ENCODE measurements at regions not wholly inside any gene's neighbourhood (a gene's known extent, or its start where the extent isn't known, plus 50 kb on each side); places are given as distances from the start of the nearest gene placed in this dataset.

GRCh38 chr2:38438883-38439612 is 62.0 kb upstream of the ATL2 start:
- TF ChIP-seq, protein P1, sequence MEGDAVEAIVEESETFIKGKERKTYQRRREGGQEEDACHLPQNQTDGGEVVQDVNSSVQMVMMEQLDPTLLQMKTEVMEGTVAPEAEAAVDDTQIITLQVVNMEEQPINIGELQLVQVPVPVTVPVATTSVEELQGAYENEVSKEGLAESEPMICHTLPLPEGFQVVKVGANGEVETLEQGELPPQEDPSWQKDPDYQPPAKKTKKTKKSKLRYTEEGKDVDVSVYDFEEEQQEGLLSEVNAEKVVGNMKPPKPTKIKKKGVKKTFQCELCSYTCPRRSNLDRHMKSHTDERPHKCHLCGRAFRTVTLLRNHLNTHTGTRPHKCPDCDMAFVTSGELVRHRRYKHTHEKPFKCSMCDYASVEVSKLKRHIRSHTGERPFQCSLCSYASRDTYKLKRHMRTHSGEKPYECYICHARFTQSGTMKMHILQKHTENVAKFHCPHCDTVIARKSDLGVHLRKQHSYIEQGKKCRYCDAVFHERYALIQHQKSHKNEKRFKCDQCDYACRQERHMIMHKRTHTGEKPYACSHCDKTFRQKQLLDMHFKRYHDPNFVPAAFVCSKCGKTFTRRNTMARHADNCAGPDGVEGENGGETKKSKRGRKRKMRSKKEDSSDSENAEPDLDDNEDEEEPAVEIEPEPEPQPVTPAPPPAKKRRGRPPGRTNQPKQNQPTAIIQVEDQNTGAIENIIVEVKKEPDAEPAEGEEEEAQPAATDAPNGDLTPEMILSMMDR (IDR thresholded peaks at IDR 0.05; ENCODE audit: insufficient read depth, low read length): no peak
- TF ChIP-seq, protein P2, sequence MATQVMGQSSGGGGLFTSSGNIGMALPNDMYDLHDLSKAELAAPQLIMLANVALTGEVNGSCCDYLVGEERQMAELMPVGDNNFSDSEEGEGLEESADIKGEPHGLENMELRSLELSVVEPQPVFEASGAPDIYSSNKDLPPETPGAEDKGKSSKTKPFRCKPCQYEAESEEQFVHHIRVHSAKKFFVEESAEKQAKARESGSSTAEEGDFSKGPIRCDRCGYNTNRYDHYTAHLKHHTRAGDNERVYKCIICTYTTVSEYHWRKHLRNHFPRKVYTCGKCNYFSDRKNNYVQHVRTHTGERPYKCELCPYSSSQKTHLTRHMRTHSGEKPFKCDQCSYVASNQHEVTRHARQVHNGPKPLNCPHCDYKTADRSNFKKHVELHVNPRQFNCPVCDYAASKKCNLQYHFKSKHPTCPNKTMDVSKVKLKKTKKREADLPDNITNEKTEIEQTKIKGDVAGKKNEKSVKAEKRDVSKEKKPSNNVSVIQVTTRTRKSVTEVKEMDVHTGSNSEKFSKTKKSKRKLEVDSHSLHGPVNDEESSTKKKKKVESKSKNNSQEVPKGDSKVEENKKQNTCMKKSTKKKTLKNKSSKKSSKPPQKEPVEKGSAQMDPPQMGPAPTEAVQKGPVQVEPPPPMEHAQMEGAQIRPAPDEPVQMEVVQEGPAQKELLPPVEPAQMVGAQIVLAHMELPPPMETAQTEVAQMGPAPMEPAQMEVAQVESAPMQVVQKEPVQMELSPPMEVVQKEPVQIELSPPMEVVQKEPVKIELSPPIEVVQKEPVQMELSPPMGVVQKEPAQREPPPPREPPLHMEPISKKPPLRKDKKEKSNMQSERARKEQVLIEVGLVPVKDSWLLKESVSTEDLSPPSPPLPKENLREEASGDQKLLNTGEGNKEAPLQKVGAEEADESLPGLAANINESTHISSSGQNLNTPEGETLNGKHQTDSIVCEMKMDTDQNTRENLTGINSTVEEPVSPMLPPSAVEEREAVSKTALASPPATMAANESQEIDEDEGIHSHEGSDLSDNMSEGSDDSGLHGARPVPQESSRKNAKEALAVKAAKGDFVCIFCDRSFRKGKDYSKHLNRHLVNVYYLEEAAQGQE (IDR thresholded peaks at IDR 0.05; ENCODE audit: insufficient replicate concordance, low read depth): no peak
- TF ChIP-seq GABPA (IDR thresholded peaks at IDR 0.05; ENCODE audit: low read depth): no peak
- TF ChIP-seq POLR2AphosphoS5 (IDR thresholded peaks at IDR 0.05; ENCODE audit: low read depth): no peak
- no peak for TF ChIP-seq SPI1 (IDR thresholded peaks at IDR 0.05; ENCODE audit: borderline replicate concordance, low read depth)
